Kidney epithelial cell (primary cell): ENCODE measurements at regions not wholly inside any gene's neighbourhood (a gene's known extent, or its start where the extent isn't known, plus 50 kb on each side); places are given as distances from the start of the nearest gene placed in this dataset.

Source experiments
- DNase-seq: peaks from one replicate; pipeline ENCODE4 v3.0.0-alpha.2; 2010; ENCODE audit warnings: low read depth
- H3K27me3 ChIP-seq: 2 replicates; pipeline ENCODE4 v1.6.0; 2011; ENCODE audit warnings: low read length; ENCODE audit not compliant: control insufficient read depth, insufficient read depth
- H3K36me3 ChIP-seq: 2 replicates; pipeline ENCODE4 v1.5.1; 2011; ENCODE audit warnings: low read length; ENCODE audit not compliant: control insufficient read depth, insufficient read depth
- H3K4me3 ChIP-seq: 2 replicates; pipeline ENCODE4 v1.5.1; 2011; ENCODE audit warnings: low read depth, mild to moderate bottlenecking, control low read depth, low read length
- TF ChIP-seq, protein P1 (sequence below): IDR thresholded peaks from 2 replicates; pipeline ENCODE4 v1.5.1; 2011; ENCODE audit warnings: mild to moderate bottlenecking, moderate library complexity, low read length, control low read depth, inconsistent platforms; ENCODE audit not compliant: insufficient read depth, poor library complexity, severe bottlenecking

DNA sequence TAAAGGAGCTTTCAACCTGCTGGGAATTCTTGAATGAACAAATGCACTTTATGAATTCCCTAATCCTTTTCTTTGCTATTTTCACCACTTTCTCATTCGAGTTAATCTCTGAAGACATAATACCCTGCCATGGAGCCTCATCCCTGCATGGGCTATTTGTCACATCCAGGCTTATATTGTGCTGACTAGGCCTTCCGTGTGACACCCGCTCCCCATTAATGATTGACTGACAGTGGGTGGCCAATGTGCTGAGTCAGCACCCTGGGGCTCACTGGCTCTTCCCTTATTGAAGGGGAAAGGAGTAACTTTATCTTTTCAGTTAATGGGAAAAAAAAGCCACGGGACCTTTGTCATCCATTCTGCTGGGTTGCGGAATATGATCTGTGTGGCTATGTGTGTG lies 1024.8 kb upstream of the EEF2KMT start:
- H3K4me3 ChIP-seq = no peak overlapping the region

DNA sequence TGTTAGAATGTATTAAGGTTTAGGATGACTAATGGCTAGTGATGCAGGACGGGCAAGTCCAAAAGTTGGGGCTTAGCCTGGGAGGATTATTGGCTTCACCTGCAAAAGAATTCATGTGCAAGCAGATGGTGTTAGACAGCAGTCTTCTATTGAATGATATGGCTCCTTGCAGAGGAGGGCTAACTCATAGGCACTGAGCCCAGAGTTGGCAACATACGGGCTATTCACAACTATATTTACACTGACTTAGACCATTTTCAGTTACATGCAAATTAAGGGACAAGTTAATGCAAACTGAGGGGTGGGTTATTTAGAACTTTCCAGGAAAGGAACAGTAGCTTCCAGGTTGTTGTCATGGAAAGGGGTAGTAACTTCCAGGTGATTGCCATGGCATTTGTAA lies 1017.1 kb upstream of the EEF2KMT start:
- no peak for DNase-seq

More for the DNA sequence above, 1024.8 kb upstream of the EEF2KMT start:
- Histone ChIP-seq H3K27me3 (no peaks in the 10 kb centered on the region), H3K36me3 (no peaks in the 10 kb centered on the region)
- DNase-seq = peak; percentile 43
- TF ChIP-seq, protein P1, sequence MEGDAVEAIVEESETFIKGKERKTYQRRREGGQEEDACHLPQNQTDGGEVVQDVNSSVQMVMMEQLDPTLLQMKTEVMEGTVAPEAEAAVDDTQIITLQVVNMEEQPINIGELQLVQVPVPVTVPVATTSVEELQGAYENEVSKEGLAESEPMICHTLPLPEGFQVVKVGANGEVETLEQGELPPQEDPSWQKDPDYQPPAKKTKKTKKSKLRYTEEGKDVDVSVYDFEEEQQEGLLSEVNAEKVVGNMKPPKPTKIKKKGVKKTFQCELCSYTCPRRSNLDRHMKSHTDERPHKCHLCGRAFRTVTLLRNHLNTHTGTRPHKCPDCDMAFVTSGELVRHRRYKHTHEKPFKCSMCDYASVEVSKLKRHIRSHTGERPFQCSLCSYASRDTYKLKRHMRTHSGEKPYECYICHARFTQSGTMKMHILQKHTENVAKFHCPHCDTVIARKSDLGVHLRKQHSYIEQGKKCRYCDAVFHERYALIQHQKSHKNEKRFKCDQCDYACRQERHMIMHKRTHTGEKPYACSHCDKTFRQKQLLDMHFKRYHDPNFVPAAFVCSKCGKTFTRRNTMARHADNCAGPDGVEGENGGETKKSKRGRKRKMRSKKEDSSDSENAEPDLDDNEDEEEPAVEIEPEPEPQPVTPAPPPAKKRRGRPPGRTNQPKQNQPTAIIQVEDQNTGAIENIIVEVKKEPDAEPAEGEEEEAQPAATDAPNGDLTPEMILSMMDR = no peak

DNA sequence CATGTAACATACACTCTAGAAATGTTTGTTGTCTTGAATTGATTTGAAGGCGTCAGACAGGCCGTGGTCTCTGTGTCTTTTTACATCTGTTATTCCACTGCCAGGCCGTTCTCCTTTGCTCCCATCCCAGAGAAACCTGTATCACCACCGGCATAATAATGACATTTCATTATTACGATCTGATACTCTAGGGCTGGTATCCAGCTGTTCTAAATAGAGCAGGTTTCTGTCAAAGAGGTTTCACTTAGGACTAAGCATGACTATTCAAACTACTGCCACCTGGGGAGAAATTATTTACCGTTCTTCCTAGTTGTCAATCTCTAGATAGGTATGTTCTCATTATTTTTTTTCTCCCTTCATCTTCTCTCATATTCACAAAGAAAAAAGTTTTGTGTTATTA lies 1016.2 kb upstream of the EEF2KMT start:
- Histone ChIP-seq H3K36me3 (no peaks in the 10 kb centered on the region), H3K27me3 (no peaks in the 10 kb centered on the region), H3K4me3 (no peak overlapping the region)
- no peak for DNase-seq
- TF ChIP-seq, protein P1 = no peak

More for the DNA sequence above, 1017.1 kb upstream of the EEF2KMT start:
- TF ChIP-seq, protein P1 = no peak
- Histone ChIP-seq H3K4me3 (no peak overlapping the region), H3K27me3 (no peaks in the 10 kb centered on the region), H3K36me3 (no peaks in the 10 kb centered on the region)

DNA sequence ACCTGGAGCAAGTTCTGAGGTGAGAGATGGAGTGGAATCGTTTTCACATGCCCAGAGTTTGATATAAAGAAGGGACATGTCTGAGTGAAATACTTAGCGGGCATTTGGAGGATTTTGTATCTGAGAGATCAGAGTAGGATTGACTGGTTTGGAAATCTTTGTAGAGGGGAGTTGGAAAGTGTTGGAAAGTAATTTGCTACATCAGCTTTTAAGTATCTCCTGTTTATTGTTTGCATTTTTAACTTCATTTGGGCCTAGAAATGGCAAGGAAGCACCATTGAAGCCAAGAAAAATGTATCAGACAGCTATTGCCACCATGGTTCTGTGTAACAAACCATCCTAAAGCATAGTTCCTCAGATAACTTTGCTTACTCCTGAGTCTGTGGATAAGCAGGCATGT lies 1015.1 kb upstream of the EEF2KMT start:
- DNase-seq = no peak
- Histone ChIP-seq H3K36me3 (no peaks in the 10 kb centered on the region), H3K27me3 (no peaks in the 10 kb centered on the region), H3K4me3 (no peak overlapping the region)
- TF ChIP-seq, protein P1 = no peak

DNA sequence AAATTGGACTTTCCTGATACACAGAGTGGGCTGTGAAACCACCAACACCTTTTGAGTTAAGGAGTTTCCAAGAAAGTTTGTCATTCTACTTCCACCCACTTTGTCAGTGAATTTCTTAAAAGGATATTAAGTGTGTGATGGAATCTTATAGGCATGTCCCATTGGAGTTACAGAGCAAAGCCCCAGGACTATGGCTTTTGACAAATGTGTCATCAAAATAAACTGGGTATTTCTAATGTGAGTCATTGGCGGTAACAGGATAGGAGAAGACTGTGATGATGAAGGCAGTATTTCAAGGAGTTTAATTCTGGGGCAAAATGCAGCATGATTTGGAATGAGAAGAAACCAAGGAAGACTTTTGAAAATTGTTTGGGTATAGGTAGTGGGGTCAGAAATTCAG lies 1013.8 kb upstream of the EEF2KMT start:
- H3K27me3 ChIP-seq = no peaks in the 10 kb centered on the region
- TF ChIP-seq, protein P1 = no peak
- H3K36me3 ChIP-seq = no peaks in the 10 kb centered on the region
- no peak overlapping the region for H3K4me3 ChIP-seq
- DNase-seq = no peak

DNA sequence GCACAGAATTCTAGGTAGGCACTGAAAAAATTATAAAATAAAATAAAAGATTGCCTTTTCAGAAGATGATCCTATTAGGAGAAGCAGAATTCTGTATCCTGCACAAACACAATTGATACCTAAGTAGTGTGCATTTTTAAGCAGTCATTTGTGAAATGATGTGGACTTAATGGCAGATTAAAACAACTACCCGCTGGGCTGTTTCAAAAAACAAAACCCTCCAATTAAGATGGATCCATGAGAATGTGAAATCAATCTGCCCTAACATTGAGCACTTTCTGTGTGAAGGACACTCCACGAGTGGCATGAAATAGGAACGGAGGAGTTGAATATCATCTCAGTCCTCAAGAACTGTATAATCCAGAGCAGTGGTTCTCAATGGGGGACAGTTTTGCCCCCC lies 1012.8 kb upstream of the EEF2KMT start:
- Histone ChIP-seq H3K27me3 (no peaks in the 10 kb centered on the region), H3K36me3 (no peaks in the 10 kb centered on the region), H3K4me3 (no peak overlapping the region)
- no peak for DNase-seq
- TF ChIP-seq, protein P1 = no peak
